NOMO-1 (cell line): ENCODE measurements at regions not wholly inside any gene's neighbourhood (a gene's known extent, or its start where the extent isn't known, plus 50 kb on each side); places are given as distances from the start of the nearest gene placed in this dataset.
A peak's percentile ranks its signal among the peaks of the same experiment; 100 is the strongest.

Source experiments
- DNase-seq, 2 experiments: peaks; one replicate each; lab custom pipeline; 2025; ENCODE audit not compliant: unreplicated experiment in 2 of 2; lab: John Stamatoyannopoulos, UW

- peak; percentile 87 to 97 for DNase-seq
Observed at GRCh38 chr2:100193291-100193710, 50.9 kb upstream of the AFF3 start.

DNA sequence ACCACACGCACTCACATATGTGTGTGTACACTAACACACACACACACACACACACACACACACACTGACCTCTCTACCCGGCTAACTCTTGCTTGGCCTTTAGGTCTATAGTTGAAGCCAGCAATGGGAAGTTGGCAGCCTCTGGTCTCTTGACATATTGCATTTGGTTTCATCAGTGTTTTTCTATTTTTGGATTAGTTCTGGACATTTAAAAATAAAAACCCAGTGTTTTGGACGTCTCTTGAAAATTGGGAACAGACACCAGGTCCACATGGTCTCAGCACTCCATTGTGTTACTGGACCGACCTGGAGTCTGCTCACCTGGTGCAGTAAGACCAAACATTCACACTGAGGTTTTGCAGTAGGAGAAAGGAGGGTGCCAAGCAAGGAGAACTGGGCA is 50.4 kb upstream of the AFF3 start:
- peak in 1 of 2 experiments; percentile 49 for DNase-seq

DNA sequence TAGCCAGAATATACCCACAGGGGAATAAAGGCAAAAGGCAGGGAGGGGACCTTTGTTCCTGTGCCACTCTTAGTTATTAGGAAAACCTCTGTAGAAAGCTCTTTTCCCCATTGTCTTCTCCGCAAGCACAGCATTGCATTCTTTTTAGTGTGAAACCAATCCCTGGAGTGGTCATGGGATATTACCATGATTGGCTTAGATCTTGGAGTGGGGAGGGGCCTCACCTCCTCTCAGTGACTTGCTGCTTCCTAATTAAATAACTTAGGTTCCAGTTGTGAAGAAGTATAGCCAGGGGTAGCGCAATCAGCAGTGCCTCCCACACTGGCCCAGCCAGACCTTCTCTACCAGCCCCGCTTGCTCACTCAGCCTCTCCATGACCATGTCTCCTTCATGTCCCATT is 49.9 kb upstream of the AFF3 start:
- no peak for DNase-seq
